Glutamatergic neuron (in vitro differentiated cells): ENCODE measurements at regions not wholly inside any gene's neighbourhood (a gene's known extent, or its start where the extent isn't known, plus 50 kb on each side); places are given as distances from the start of the nearest gene placed in this dataset.
A peak's percentile ranks its signal among the peaks of the same experiment; 100 is the strongest.

ENCODE experiments used
- DNase-seq: peaks from one replicate; pipeline ENCODE4 v3.0.0; 2022
- H3K27ac Mint-ChIP-seq: one replicate; pipeline ENCODE4 v1.8.0; 2020; ENCODE audit warnings: mild to moderate bottlenecking, mixed read lengths, inconsistent platforms; ENCODE audit not compliant: unreplicated experiment
- H3K27me3 Mint-ChIP-seq: one replicate; pipeline ENCODE4 v1.8.0; 2020; ENCODE audit warnings: mild to moderate bottlenecking, moderate library complexity, mixed read lengths, inconsistent platforms; ENCODE audit not compliant: unreplicated experiment
- H3K36me3 Mint-ChIP-seq: one replicate; pipeline ENCODE4 v1.8.0; 2020; ENCODE audit warnings: mild to moderate bottlenecking, mixed read lengths, inconsistent platforms; ENCODE audit not compliant: unreplicated experiment
- H3K4me1 Mint-ChIP-seq: one replicate; pipeline ENCODE4 v1.8.0; 2020; ENCODE audit warnings: mild to moderate bottlenecking, low read depth, mixed read lengths, inconsistent platforms; ENCODE audit not compliant: unreplicated experiment
- H3K4me3 Mint-ChIP-seq: one replicate; pipeline ENCODE4 v1.8.0; 2020; ENCODE audit warnings: mild to moderate bottlenecking, mixed read lengths, inconsistent platforms; ENCODE audit not compliant: unreplicated experiment
- H3K9me3 Mint-ChIP-seq: one replicate; pipeline ENCODE4 v1.8.0; 2020; ENCODE audit warnings: mild to moderate bottlenecking, moderate library complexity, mixed read lengths, inconsistent platforms; ENCODE audit not compliant: unreplicated experiment
- CTCF ChIP-seq: fragments of 200-600 bp; sonication (generic); IDR thresholded peaks from one replicate; pipeline ENCODE4 v1.5.0; 2021; ENCODE audit not compliant: partially characterized antibody, unreplicated experiment

- Mint-ChIP-seq H3K9me3 (peaks cover 2% of the 10 kb centered on the region), H3K27ac (peak overlapping the region; percentile 90), H3K27me3 (peaks cover 3% of the 10 kb centered on the region), H3K4me3 (peak overlapping the region; percentile 36), H3K4me1 (peaks cover 28% of the 10 kb centered on the region), H3K36me3 (no peaks in the 10 kb centered on the region)
- DNase-seq: no peak
- TF ChIP-seq CTCF: no peak
Measured at GRCh38 chr1:96979304-96980268, 258.0 kb downstream of the PTBP2 start.

GRCh38 chr1:96980448-96980847, 258.9 kb downstream of the PTBP2 start:
- H3K27ac Mint-ChIP-seq: no peak overlapping the region
- no peak for TF ChIP-seq CTCF
- H3K9me3 Mint-ChIP-seq: peaks cover 2% of the 10 kb centered on the region
- peaks cover 3% of the 10 kb centered on the region for H3K27me3 Mint-ChIP-seq
- DNase-seq: no peak
- H3K36me3 Mint-ChIP-seq: peaks cover 2% of the 10 kb centered on the region
- H3K4me3 Mint-ChIP-seq: no peak overlapping the region
- H3K4me1 Mint-ChIP-seq: peaks cover 28% of the 10 kb centered on the region

- no peak overlapping the region for H3K4me3 Mint-ChIP-seq
Measured at GRCh38 chr1:96981181-96981580, 259.6 kb downstream of the PTBP2 start.

GRCh38 chr1:96982118-96982517, 260.5 kb downstream of the PTBP2 start:
- peak overlapping the region; percentile 36 for H3K27ac Mint-ChIP-seq
- peaks cover 28% of the 10 kb centered on the region for H3K4me1 Mint-ChIP-seq
- H3K4me3 Mint-ChIP-seq: peak overlapping the region; percentile 20
- H3K36me3 Mint-ChIP-seq: peaks cover 5% of the 10 kb centered on the region
- TF ChIP-seq CTCF: no peak
- DNase-seq: no peak
- H3K27me3 Mint-ChIP-seq: peaks cover 3% of the 10 kb centered on the region
- peaks cover 3% of the 10 kb centered on the region for H3K9me3 Mint-ChIP-seq

More at GRCh38 chr1:96981181-96981580, 259.6 kb downstream of the PTBP2 start:
- Mint-ChIP-seq H3K27me3 (peaks cover 3% of the 10 kb centered on the region), H3K27ac (no peak overlapping the region), H3K9me3 (peaks cover 2% of the 10 kb centered on the region), H3K4me1 (peaks cover 28% of the 10 kb centered on the region), H3K36me3 (peaks cover 5% of the 10 kb centered on the region)
- TF ChIP-seq CTCF: no peak
- no peak for DNase-seq

DNA sequence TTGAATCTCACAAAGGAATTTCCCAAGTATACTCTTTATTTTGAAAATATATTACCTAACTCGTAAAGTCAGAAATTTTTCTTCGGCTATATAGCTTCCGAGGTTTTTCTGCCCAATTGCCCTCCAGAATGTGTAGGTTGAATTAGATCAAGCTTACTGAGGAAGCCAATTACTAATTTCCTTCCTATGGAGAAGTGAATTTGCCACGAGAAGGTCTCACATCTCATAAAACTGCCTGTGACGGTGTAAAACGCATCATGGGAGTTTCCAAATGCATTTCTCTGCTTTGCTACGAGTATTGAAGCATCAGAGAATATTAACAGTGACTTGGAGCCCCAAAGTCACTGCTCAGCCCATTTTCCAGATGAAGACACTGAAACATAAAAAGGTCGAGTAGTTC, 262.3 kb downstream of the PTBP2 start:
- DNase-seq: no peak
- Mint-ChIP-seq H3K4me1 (peaks cover 20% of the 10 kb centered on the region), H3K36me3 (peaks cover 5% of the 10 kb centered on the region), H3K27me3 (peaks cover 3% of the 10 kb centered on the region), H3K4me3 (no peak overlapping the region), H3K9me3 (peaks cover 3% of the 10 kb centered on the region), H3K27ac (no peak overlapping the region)
- TF ChIP-seq CTCF: no peak
